Trophoblast cell (in vitro differentiated cells and primary cell): ENCODE measurements at regions not wholly inside any gene's neighbourhood (a gene's known extent, or its start where the extent isn't known, plus 50 kb on each side); places are given as distances from the start of the nearest gene placed in this dataset.

Source experiments
- DNase-seq, 2 donors: peaks; one replicate each; pipeline ENCODE4 v3.0.0-alpha.2; 2016
- H2AFZ ChIP-seq: 2 replicates; pipeline ENCODE4 v1.6.1; 2013; ENCODE audit warnings: low read length, moderate library complexity, mild to moderate bottlenecking; ENCODE audit not compliant: insufficient read depth, poor library complexity
- H2AK5ac ChIP-seq: 2 replicates; pipeline ENCODE4 v1.6.1; 2013; ENCODE audit warnings: mild to moderate bottlenecking, low read length
- H2BK120ac ChIP-seq: 2 replicates; pipeline ENCODE4 v1.6.1; 2013; ENCODE audit warnings: low read length, mild to moderate bottlenecking, moderate library complexity; ENCODE audit not compliant: insufficient read depth, poor library complexity
- H2BK12ac ChIP-seq: 2 replicates; pipeline ENCODE4 v1.6.1; 2013; ENCODE audit warnings: mild to moderate bottlenecking, low read length, moderate library complexity
- H2BK5ac ChIP-seq: 2 replicates; pipeline ENCODE4 v1.6.1; 2013; ENCODE audit warnings: low read length, low read depth, moderate library complexity, mild to moderate bottlenecking; ENCODE audit not compliant: poor library complexity
- H3K14ac ChIP-seq: 2 replicates; pipeline ENCODE4 v1.6.1; 2013; ENCODE audit warnings: mild to moderate bottlenecking, low read length
- H3K18ac ChIP-seq: 2 replicates; pipeline ENCODE4 v1.6.1; 2013; ENCODE audit warnings: mild to moderate bottlenecking, low read length
- H3K23ac ChIP-seq: 2 replicates; pipeline ENCODE4 v1.6.1; 2013; ENCODE audit warnings: low read length
- H3K27ac ChIP-seq: 2 replicates; pipeline ENCODE4 v1.5.1; 2013; ENCODE audit warnings: low read depth, mild to moderate bottlenecking, inconsistent platforms, low read length, moderate library complexity
- H3K27me3 ChIP-seq: 2 replicates; pipeline ENCODE4 v1.6.1; 2013; ENCODE audit warnings: inconsistent platforms, mild to moderate bottlenecking, low read length, moderate library complexity; ENCODE audit not compliant: insufficient read depth
- H3K36me3 ChIP-seq, 2 experiments: 1 replicate in 1 of 2; 2 replicates in 1 of 2; pipeline ENCODE4 v1.6.1; 2013; ENCODE audit warnings: low read length in 2 of 2, mild to moderate bottlenecking in 2 of 2, moderate library complexity in 1 of 2; ENCODE audit not compliant: insufficient read depth in 2 of 2, control insufficient read depth in 1 of 2
- H3K4ac ChIP-seq: 2 replicates; pipeline ENCODE4 v1.6.1; 2013; ENCODE audit warnings: low read depth, mild to moderate bottlenecking, low read length, moderate library complexity
- H3K4me1 ChIP-seq, 2 experiments: 1 replicate in 1 of 2; 2 replicates in 1 of 2; pipeline ENCODE4 v1.6.1; 2013; ENCODE audit warnings: low read length in 2 of 2, mild to moderate bottlenecking in 2 of 2, moderate library complexity in 1 of 2; ENCODE audit not compliant: insufficient read depth in 2 of 2, control insufficient read depth in 1 of 2
- H3K4me2 ChIP-seq: 2 replicates; pipeline ENCODE4 v1.6.1; 2013; ENCODE audit warnings: inconsistent platforms, mild to moderate bottlenecking, low read length, moderate library complexity
- H3K4me3 ChIP-seq: 2 replicates; pipeline ENCODE4 v1.5.1; 2013; ENCODE audit warnings: mild to moderate bottlenecking, low read depth, low read length, inconsistent platforms
- H3K79me1 ChIP-seq: one replicate; pipeline ENCODE4 v1.6.1; 2013; ENCODE audit warnings: low read length
- H3K79me2 ChIP-seq: 2 replicates; pipeline ENCODE4 v1.6.1; 2013; ENCODE audit warnings: low read length, mild to moderate bottlenecking; ENCODE audit not compliant: control insufficient read depth, insufficient read depth, poor library complexity
- H3K9ac ChIP-seq: 2 replicates; pipeline ENCODE4 v1.6.1; 2013; ENCODE audit warnings: mild to moderate bottlenecking, low read length
- H3K9me3 ChIP-seq: 2 replicates; pipeline ENCODE4 v1.6.1; 2013; ENCODE audit warnings: low read depth, mild to moderate bottlenecking, control low read depth, inconsistent platforms, low read length; ENCODE audit not compliant: insufficient read depth
- H4K12ac ChIP-seq: 2 replicates; pipeline ENCODE4 v1.6.1; 2013; ENCODE audit warnings: low read depth, mild to moderate bottlenecking, low read length, moderate library complexity
- H4K8ac ChIP-seq: 2 replicates; pipeline ENCODE4 v1.6.1; 2013; ENCODE audit warnings: low read depth, mild to moderate bottlenecking, low read length, moderate library complexity
- H4K91ac ChIP-seq: one replicate; pipeline ENCODE4 v1.6.1; 2013; ENCODE audit warnings: low read depth, mild to moderate bottlenecking, low read length, moderate library complexity
- WGBS: extraction: QIAGEN DNeasy Blood & Tissue Kit; methylation state at CpG from one replicate; pipeline ENCODE4 v1.1.7; 2013; ENCODE audit warnings: missing lambda C conversion rate; ENCODE audit not compliant: insufficient read length, insufficient coverage; ENCODE audit errors: extremely low coverage; 5-methylcytosine and 5-hydroxymethylcytosine counted together

DNA sequence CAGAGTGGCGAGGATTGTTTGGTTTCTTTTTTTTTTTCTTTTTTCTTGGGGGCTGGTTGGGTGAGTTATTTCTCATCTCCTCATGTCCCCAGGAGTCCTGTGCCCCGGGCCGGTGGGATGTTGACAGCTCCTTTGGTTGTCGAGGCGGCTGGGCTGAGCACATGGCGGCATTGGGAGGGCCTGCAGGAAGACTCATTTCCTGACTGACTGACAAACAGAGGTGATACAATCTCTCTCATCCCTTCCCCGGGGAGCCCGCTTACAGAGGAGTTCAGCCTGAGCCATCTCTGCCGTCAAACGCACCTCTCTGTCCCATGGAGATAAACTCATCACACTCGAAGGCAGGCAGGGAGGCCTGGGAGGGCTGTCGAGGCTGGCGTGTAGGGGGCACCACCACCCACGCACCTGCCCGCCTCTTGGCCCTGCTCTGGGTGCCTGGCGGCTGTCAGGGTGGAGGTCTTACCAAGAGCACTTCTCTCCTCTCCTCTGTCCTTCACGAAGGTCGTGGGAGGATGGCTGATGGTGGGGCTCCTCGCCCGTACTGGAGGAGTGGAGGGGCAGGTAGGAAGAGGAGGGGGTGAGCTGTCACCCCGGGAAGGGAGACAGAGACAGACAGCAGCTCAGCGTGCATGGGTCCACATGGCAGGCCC, 60.0 kb upstream of the NECTIN1 start:
- DNase-seq = no peak
- WGBS = no CpG with 5 or more reads among the region's 22 CpGs
- peaks cover 3% of the 10 kb centered on the region for H3K79me2 ChIP-seq

DNA sequence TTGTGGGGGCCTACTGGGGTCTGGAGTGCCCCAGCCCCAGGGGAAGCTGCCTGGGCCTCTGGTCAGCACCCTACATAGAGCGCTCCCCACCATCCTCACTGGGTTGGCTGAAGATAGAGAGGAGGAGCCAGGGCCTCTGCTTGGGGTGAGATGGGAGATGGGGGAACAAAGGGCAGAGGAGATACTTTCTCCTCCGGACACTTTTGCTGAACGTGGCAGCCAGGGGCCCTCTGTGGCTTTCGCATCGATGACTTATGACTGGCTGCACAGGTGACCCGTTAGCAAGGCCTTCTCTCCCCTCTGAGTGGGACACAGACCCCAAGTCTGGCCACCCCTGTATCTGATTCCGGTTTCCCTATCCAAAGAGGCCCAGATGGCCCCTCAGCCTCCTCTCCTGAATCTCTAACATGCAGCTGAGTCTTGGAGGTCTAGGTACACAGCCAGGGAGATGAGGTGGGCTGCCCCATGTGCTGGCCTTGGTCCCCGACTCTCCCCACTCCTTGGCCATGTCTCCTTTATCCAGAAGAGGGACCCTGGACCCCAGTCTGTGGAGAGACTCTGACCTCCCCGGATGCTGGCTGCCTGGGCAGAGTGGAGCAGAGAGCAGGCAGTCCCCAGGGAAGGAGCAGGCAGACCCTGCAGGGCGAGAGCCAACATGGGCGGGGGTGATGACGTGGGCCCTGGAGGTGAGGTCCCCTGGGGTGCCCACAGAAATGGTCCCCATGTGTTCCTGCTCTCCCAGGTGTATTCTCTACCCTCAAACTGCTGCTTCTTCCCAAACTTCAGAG, 59.3 kb upstream of the NECTIN1 start:
- WGBS = no CpG with 5 or more reads among the region's 12 CpGs
- no peak overlapping the region for H2BK12ac ChIP-seq

More for the DNA sequence above, 60.0 kb upstream of the NECTIN1 start:
- Histone ChIP-seq H3K4me1 (peaks cover 0 to 2% of the 10 kb centered on the region in 2 experiments), H3K4me3 (no peak overlapping the region), H2AK5ac (no peak overlapping the region), H4K8ac (no peak overlapping the region), H3K36me3 (no peaks in the 10 kb centered on the region), H4K12ac (no peak overlapping the region), H2AFZ (no peak overlapping the region), H4K91ac (no peak overlapping the region), H3K14ac (no peak overlapping the region), H2BK120ac (no peak overlapping the region), H3K27ac (no peak overlapping the region), H3K18ac (no peak overlapping the region), H2BK5ac (no peak overlapping the region), H3K9ac (no peak overlapping the region), H3K4ac (no peak overlapping the region), H3K23ac (no peak overlapping the region), H3K27me3 (no peaks in the 10 kb centered on the region), H3K9me3 (no peaks in the 10 kb centered on the region), H2BK12ac (no peak overlapping the region), H3K79me1 (no peaks in the 10 kb centered on the region), H3K4me2 (no peak overlapping the region)

GRCh38 chr11:119787074-119787461, 58.1 kb upstream of the NECTIN1 start:
- Histone ChIP-seq H2AFZ (no peak overlapping the region), H3K79me1 (no peaks in the 10 kb centered on the region), H2BK12ac (no peak overlapping the region), H2BK5ac (no peak overlapping the region), H3K4me3 (no peak overlapping the region), H4K12ac (no peak overlapping the region), H4K91ac (no peak overlapping the region), H3K4me2 (no peak overlapping the region), H3K9ac (no peak overlapping the region), H3K27me3 (no peaks in the 10 kb centered on the region), H3K23ac (no peak overlapping the region), H3K4ac (no peak overlapping the region), H3K27ac (no peak overlapping the region), H4K8ac (no peak overlapping the region), H3K9me3 (no peaks in the 10 kb centered on the region), H3K4me1 (peaks cover 3 to 7% of the 10 kb centered on the region in 2 experiments), H2AK5ac (no peak overlapping the region), H3K79me2 (peaks cover 3% of the 10 kb centered on the region), H2BK120ac (no peak overlapping the region), H3K14ac (no peak overlapping the region), H3K18ac (no peak overlapping the region), H3K36me3 (no peaks in the 10 kb centered on the region)
- DNase-seq = no peak
- no CpG with 5 or more reads among the region's 6 CpGs for WGBS

More for the DNA sequence above, 59.3 kb upstream of the NECTIN1 start:
- H3K23ac ChIP-seq = no peak overlapping the region
- H3K4ac ChIP-seq = no peak overlapping the region
- H3K27me3 ChIP-seq = no peaks in the 10 kb centered on the region
- H3K18ac ChIP-seq = no peak overlapping the region
- no peak overlapping the region for H4K12ac ChIP-seq
- no peak overlapping the region for H3K14ac ChIP-seq
- H2AK5ac ChIP-seq = no peak overlapping the region
- DNase-seq = no peak
- H3K4me1 ChIP-seq = peaks cover 0 to 2% of the 10 kb centered on the region in 2 experiments
- no peaks in the 10 kb centered on the region for H3K36me3 ChIP-seq
- no peak overlapping the region for H3K4me2 ChIP-seq
- no peak overlapping the region for H3K9ac ChIP-seq
- no peak overlapping the region for H3K27ac ChIP-seq
- no peak overlapping the region for H3K4me3 ChIP-seq
- H3K79me1 ChIP-seq = no peaks in the 10 kb centered on the region
- no peak overlapping the region for H2BK5ac ChIP-seq
- H3K9me3 ChIP-seq = no peaks in the 10 kb centered on the region
- peaks cover 3% of the 10 kb centered on the region for H3K79me2 ChIP-seq
- H4K8ac ChIP-seq = no peak overlapping the region
- no peak overlapping the region for H2BK120ac ChIP-seq
- H2AFZ ChIP-seq = no peak overlapping the region
- no peak overlapping the region for H4K91ac ChIP-seq

DNA sequence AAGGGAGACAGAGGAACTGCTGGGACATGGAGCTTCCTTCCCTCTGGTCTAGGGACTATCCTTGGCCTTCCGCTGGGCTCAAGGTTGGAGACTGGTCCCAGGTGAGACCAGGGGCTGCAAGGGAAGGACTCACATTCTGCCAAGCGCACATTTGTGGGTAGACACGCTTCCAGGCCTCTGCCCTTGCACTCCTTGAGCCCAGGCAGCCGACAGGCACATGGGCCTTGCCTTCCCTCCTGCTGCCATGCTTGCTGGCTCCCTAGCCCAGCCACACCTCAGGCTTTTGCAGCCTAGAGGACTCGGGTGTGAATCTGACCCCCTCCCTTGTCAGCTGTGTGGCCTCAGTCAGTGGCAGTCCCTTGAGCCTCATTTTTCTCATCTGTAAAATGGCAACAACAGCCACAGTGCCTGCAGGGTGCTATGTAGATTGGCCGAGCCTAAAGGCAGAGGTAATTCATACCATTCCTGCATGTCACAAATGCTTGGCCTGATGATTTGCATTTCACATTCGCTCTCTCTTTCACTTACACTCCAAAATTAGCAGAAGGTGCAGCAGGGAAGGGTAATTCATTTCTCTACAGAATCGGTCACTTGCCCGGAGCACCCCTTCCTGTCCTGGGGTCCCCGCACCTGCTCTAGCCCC, 57.6 kb upstream of the NECTIN1 start:
- WGBS = no CpG with 5 or more reads among the region's 10 CpGs
- H3K9me3 ChIP-seq = no peaks in the 10 kb centered on the region

More for the DNA sequence above, 57.6 kb upstream of the NECTIN1 start:
- Histone ChIP-seq H4K12ac (no peak overlapping the region), H3K79me1 (no peaks in the 10 kb centered on the region), H2BK12ac (no peak overlapping the region), H3K36me3 (no peaks in the 10 kb centered on the region), H2AK5ac (no peak overlapping the region), H3K4me2 (no peak overlapping the region), H4K8ac (no peak overlapping the region), H3K27ac (no peak overlapping the region), H3K18ac (no peak overlapping the region), H2AFZ (no peak overlapping the region), H3K4ac (no peak overlapping the region), H3K79me2 (peaks cover 3% of the 10 kb centered on the region), H2BK5ac (no peak overlapping the region), H2BK120ac (no peak overlapping the region), H3K4me3 (no peak overlapping the region), H3K23ac (no peak overlapping the region), H3K14ac (no peak overlapping the region), H3K27me3 (no peaks in the 10 kb centered on the region), H3K4me1 (peaks cover 3 to 12% of the 10 kb centered on the region in 2 experiments), H4K91ac (no peak overlapping the region), H3K9ac (no peak overlapping the region)
- peak; percentile 52 to 79 for DNase-seq
